GM18508 (cell line): ENCODE measurements at regions not wholly inside any gene's neighbourhood (a gene's known extent, or its start where the extent isn't known, plus 50 kb on each side); places are given as distances from the start of the nearest gene placed in this dataset.
"Not testable (repeated sequence)": the region's sequence is repeated elsewhere in the genome, so short reads cannot be mapped to it uniquely, and the experiment has no call there.

Experiments used
- ATAC-seq: cut with Tn5 transposase; IDR thresholded peaks from one replicate; pipeline ENCODE4 v1.9.1; 2021; ENCODE audit warnings: moderate number of reproducible peaks; ENCODE audit not compliant: insufficient read depth, unreplicated experiment

GRCh38 chr12:125530201-125530600 is 465.0 kb downstream of the AACS start:
- no peak for ATAC-seq

GRCh38 chr12:125530876-125531275 is 465.6 kb downstream of the AACS start:
- no peak for ATAC-seq

- no peak for ATAC-seq
Observed at GRCh38 chr12:125531574-125531973, 466.3 kb downstream of the AACS start.

GRCh38 chr12:125533434-125534029 is 468.3 kb downstream of the AACS start:
- ATAC-seq = no peak

- ATAC-seq = no peak
Observed at GRCh38 chr12:125538401-125539199, 473.4 kb downstream of the AACS start.

- ATAC-seq = no peak
Observed at GRCh38 chr12:125540580-125541204, 475.5 kb downstream of the AACS start.

GRCh38 chr12:125544960-125545359 is 479.7 kb downstream of the AACS start:
- ATAC-seq = no peak

GRCh38 chr12:125549171-125549570 is 483.9 kb downstream of the AACS start:
- no peak for ATAC-seq

GRCh38 chr12:125549836-125550235 is 484.6 kb downstream of the AACS start:
- no peak for ATAC-seq

GRCh38 chr12:125552295-125552694 is 487.1 kb downstream of the AACS start:
- no peak for ATAC-seq

GRCh38 chr12:125561008-125561407 is 495.8 kb downstream of the AACS start:
- not testable (repeated sequence) for ATAC-seq

- ATAC-seq = no peak
Observed at GRCh38 chr12:125564753-125565152, 499.5 kb downstream of the AACS start.

- no peak for ATAC-seq
Observed at GRCh38 chr12:125567581-125567980, 502.3 kb downstream of the AACS start.

- no peak for ATAC-seq
Observed at GRCh38 chr12:125568306-125568705, 503.1 kb downstream of the AACS start.

GRCh38 chr12:125573271-125573670 is 508.0 kb downstream of the AACS start:
- no peak for ATAC-seq

- ATAC-seq = no peak
Observed at GRCh38 chr12:125577334-125577733, 512.1 kb downstream of the AACS start.

- ATAC-seq = no peak
Observed at GRCh38 chr12:125579916-125580315, 514.7 kb downstream of the AACS start.

- no peak for ATAC-seq
Observed at GRCh38 chr12:125583071-125583470, 517.8 kb downstream of the AACS start.

- no peak for ATAC-seq
Observed at GRCh38 chr12:125586441-125586840, 521.2 kb downstream of the AACS start.

GRCh38 chr12:125593269-125593668 is 528.0 kb downstream of the AACS start:
- ATAC-seq = no peak

- no peak for ATAC-seq
Observed at GRCh38 chr12:125604976-125605375, 539.7 kb downstream of the AACS start.
